Esophagus muscularis mucosa (tissue), 4 donors: ENCODE measurements at regions not wholly inside any gene's neighbourhood (a gene's known extent, or its start where the extent isn't known, plus 50 kb on each side); places are given as distances from the start of the nearest gene placed in this dataset.
A peak's percentile ranks its signal among the peaks of the same experiment; 100 is the strongest.

Experiments used
- DNase-seq: peaks from one replicate; pipeline ENCODE4 v3.0.0-alpha.2; 2017; ENCODE audit errors: extremely low spot score
- H3K27ac ChIP-seq, 4 donors: fragments of 200-600 bp; sonication (generic); replicated peaks in 1 of 4; 1 replicate in 3 of 4; 2 replicates in 1 of 4; pipeline ENCODE4 v1.5.1; 2016 to 2019; ENCODE audit warnings: mild to moderate bottlenecking in 1 of 4
- H3K27me3 ChIP-seq, 4 donors: fragments of 200-600 bp; sonication (generic); one replicate each; pipeline versions ENCODE4 v1.5.1 to v1.6.0; 2016 to 2019
- H3K36me3 ChIP-seq, 4 donors: fragments of 200-600 bp; sonication (generic); one replicate each; pipeline ENCODE4 v1.5.1; 2016 to 2019
- H3K4me1 ChIP-seq, 4 donors: fragments of 200-600 bp; sonication (generic); one replicate each; pipeline ENCODE4 v1.5.1; 2016 to 2019
- H3K4me3 ChIP-seq, 4 donors: fragments of 200-600 bp; sonication (generic); 1 replicate in 2 of 4; 2 replicates in 2 of 4; pipeline ENCODE4 v1.5.1; 2016 to 2019; ENCODE audit warnings: mild to moderate bottlenecking in 4 of 4, moderate library complexity in 1 of 4
- H3K9me3 ChIP-seq, 4 donors: fragments of 200-600 bp; sonication (generic); 1 replicate in 3 of 4; 2 replicates in 1 of 4; pipeline ENCODE4 v1.5.1; 2016 to 2019
- EP300 ChIP-seq: sonication (generic); formaldehyde crosslinking; IDR thresholded peaks from one replicate; pipeline ENCODE4 v1.6.1; 2017; ENCODE audit warnings: antibody characterized with exemption
- POLR2A ChIP-seq: fragments of 450-650 bp; IDR thresholded peaks from one replicate; pipeline ENCODE4 v1.6.1; 2017; ENCODE audit warnings: antibody characterized with exemption, moderate library complexity, mild to moderate bottlenecking, low read depth
- POLR2AphosphoS5 ChIP-seq, 2 donors: sonication (generic); formaldehyde crosslinking; IDR thresholded peaks; one replicate each; pipeline ENCODE4 v1.6.1; 2017; ENCODE audit warnings: antibody characterized with exemption in 2 of 2
- WGBS: methylation state at CpG from one replicate; pipeline ENCODE4 v1.1.5; 2018; 5-methylcytosine and 5-hydroxymethylcytosine counted together
- intact Hi-C: fragments of 100-400 bp; cut with DNase I; formaldehyde crosslinking; loops from one replicate; pipeline ENCODE4 v1.15.1; 2023
- TF ChIP-seq, protein P1 (sequence below), 3 experiments: fragments of 200-600 bp in 2 of 3; fragments of 450-650 bp in 1 of 3; sonication (generic) in 2 of 3; IDR thresholded peaks; one replicate each; pipeline ENCODE4 v1.5.1; 2017 to 2019; ENCODE audit warnings: antibody characterized with exemption in 3 of 3, mild to moderate bottlenecking in 2 of 3, moderate library complexity in 1 of 3

DNA sequence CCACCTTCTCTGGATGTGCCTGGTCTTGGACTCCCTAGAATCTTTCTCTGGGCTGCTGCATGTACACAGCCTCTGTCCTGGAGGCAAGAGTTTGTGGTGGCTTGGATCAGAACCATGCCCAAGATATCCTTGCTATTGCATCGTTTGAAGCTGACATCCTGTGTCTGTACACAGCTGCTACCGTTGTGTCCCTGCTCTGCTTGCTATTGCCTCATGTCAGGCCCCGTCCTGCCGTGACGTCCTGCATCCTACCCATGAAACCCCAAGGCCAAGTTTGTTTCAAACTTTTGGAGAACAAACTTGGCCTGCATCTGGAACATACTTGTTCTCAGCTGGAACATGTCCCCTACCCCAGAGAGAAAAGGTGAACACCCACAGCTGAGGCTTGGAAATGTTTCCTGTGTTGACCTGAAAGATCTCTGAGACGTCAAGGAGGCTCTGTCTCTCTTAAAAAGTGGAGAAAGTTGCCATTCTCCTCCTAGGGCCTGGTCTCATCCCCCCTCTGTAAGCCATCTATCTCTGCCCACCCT, 78.1 kb downstream of the HFE start:
- DNase-seq, result no peak

DNA sequence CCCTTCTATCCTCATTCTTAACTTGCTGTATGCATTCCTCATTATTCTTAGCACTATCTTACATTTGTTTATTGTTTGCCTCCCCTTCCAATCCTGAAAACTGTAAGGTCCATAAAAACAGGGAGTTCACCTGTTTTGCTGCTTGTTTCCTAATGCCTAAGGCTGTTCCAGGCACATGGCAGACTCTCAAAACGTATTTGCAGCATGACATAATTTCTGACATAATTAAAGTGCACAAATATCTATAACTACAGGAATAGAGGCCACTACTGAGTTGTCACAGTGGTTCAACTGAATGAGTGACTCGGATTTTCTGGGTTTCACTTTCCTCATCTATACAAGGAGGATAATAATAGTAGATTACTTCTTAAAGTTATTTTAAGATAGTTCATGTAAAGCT, 83.0 kb downstream of the HFE start:
- TF ChIP-seq POLR2AphosphoS5 (IDR thresholded peaks at IDR 0.05) (no peak), POLR2A (no peak), EP300 (no peak)
- TF ChIP-seq, protein P1, sequence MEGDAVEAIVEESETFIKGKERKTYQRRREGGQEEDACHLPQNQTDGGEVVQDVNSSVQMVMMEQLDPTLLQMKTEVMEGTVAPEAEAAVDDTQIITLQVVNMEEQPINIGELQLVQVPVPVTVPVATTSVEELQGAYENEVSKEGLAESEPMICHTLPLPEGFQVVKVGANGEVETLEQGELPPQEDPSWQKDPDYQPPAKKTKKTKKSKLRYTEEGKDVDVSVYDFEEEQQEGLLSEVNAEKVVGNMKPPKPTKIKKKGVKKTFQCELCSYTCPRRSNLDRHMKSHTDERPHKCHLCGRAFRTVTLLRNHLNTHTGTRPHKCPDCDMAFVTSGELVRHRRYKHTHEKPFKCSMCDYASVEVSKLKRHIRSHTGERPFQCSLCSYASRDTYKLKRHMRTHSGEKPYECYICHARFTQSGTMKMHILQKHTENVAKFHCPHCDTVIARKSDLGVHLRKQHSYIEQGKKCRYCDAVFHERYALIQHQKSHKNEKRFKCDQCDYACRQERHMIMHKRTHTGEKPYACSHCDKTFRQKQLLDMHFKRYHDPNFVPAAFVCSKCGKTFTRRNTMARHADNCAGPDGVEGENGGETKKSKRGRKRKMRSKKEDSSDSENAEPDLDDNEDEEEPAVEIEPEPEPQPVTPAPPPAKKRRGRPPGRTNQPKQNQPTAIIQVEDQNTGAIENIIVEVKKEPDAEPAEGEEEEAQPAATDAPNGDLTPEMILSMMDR (IDR thresholded peaks at IDR 0.05), result no peak
- peak overlapping the region in 2 of 4 donors; percentile 98 for H3K27ac ChIP-seq
- H3K4me1 ChIP-seq, result peaks cover 14 to 23% (median 15%) of the 10 kb centered on the region in 4 donors
- no peak for DNase-seq
- WGBS, result 62% methylated on average over 2 of the region's 2 CpGs
- no peak overlapping the region for H3K4me3 ChIP-seq
- H3K36me3 ChIP-seq, result no peaks in the 10 kb centered on the region
- no peaks in the 10 kb centered on the region for H3K9me3 ChIP-seq
- H3K27me3 ChIP-seq, result no peaks in the 10 kb centered on the region
- intact Hi-C loops, result loop anchor here (5.0 kb wide), 2 partner anchors 43 to 47 kb away; a partner anchor contains a TSS

More for the DNA sequence above, 78.1 kb downstream of the HFE start:
- H3K36me3 ChIP-seq, result peaks cover 0 to 19% (median 9%) of the 10 kb centered on the region in 4 donors
- intact Hi-C loops, result loop anchor here (10.0 kb wide), 1 partner anchor 1919 kb away; the partner anchor contains the start of gene ZNF165
- no peaks in the 10 kb centered on the region for H3K27me3 ChIP-seq
- whole genome bisulfite sequencing, result 68% methylated on average over 6 of the region's 6 CpGs
- H3K4me1 ChIP-seq, result peaks cover 0 to 2% (median under 1%) of the 10 kb centered on the region in 4 donors
- H3K9me3 ChIP-seq, result no peaks in the 10 kb centered on the region
- no peak overlapping the region for H3K27ac ChIP-seq
- TF ChIP-seq POLR2AphosphoS5 (IDR thresholded peaks at IDR 0.05) (no peak), POLR2A (no peak), EP300 (no peak)
- TF ChIP-seq, protein P1 (IDR thresholded peaks at IDR 0.05), result no peak
- no peak overlapping the region for H3K4me3 ChIP-seq

DNA sequence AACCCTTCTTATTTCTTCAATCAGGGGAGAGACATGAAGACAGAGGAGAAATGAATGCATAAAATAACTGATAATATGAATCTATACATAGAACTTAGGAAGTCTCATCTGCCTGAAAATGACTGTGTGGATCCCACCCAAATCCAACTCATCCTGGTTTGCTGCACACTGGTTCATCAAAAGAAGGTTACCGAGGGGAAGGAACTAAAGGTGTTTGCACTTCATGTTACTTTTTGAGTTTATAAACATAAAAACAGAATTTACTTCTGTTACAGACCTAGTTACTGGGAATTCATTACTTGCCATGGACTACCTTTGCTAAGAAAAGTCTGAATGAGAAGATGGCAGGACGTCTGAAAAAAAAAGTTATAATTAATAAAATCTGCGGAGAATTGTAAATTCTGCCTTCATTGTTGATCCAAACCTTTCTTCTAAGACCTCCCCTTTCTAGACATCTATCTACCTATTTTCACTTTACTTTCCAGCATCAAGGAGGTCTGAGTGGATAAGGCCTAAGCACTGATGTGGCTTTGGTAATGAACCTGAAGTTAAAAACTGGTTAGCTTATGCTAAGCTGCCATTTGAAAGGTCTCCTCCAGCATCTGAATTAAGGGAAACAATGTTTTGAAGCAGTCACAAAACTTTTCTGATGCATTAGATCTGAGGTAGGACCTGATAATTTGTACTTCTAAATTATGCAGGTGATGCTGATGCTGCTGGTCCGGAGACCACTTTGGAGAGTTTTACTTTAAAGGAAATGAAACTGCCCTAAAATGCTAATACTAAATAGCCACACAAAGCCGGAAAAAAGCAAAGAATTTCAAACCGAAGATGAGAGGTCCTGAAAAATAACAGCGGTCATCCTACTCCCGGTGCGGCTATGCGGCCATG, 84.0 kb downstream of the HFE start:
- 20% methylated on average over 10 of the region's 10 CpGs for WGBS
- intact Hi-C loops, result loop anchor here (5.0 kb wide), 2 partner anchors 44 to 46 kb away; a partner anchor contains a TSS
- Histone ChIP-seq H3K9me3 (no peaks in the 10 kb centered on the region), H3K27me3 (no peaks in the 10 kb centered on the region), H3K4me3 (peak overlapping the region; percentile 65 to 78 (median 73)), H3K4me1 (peaks cover 15 to 23% (median 18%) of the 10 kb centered on the region in 4 donors), H3K27ac (peak overlapping the region; percentile 94 to 98 (median 98)), H3K36me3 (no peaks in the 10 kb centered on the region)
- TF ChIP-seq EP300 (no peak), POLR2A (no peak), POLR2AphosphoS5 (IDR thresholded peaks at IDR 0.05) (no peak)
- TF ChIP-seq, protein P1 (IDR thresholded peaks at IDR 0.05), result no peak
- no peak for DNase-seq

DNA sequence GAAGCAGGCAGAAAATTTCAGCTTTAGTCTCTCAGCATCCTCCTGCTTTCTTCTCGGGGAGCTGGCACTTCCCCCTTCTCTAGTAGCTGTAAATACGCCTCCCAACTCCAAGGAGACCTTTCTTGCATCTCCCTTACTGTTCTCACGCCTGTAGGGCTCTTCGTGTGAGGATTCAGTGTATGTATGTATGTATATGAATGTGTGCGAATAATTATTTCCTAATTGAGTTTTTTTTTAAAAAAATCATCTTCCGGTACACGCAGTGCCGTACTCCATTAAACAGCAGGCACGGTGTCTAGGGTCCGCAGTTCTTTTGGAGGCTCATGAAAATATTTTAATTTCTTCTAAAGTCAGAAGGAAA, 85.4 kb downstream of the HFE start:
- 5% methylated on average over 10 of the region's 10 CpGs for WGBS
- DNase-seq, result no peak
- intact Hi-C loops, result loop anchor here (5.0 kb wide), 2 partner anchors 45 kb away; a partner anchor contains a TSS
- H3K4me3 ChIP-seq, result peak overlapping the region; percentile 65 to 78 (median 73)
- no peaks in the 10 kb centered on the region for H3K9me3 ChIP-seq
- TF ChIP-seq POLR2AphosphoS5 (IDR thresholded peaks at IDR 0.05) (peak in 1 of 2 donors; percentile 43), EP300 (no peak)
- H3K27me3 ChIP-seq, result no peaks in the 10 kb centered on the region
- H3K4me1 ChIP-seq, result peaks cover 15 to 23% (median 18%) of the 10 kb centered on the region in 4 donors
- no peaks in the 10 kb centered on the region for H3K36me3 ChIP-seq
- peak overlapping the region; percentile 94 to 98 (median 98) for H3K27ac ChIP-seq

DNA sequence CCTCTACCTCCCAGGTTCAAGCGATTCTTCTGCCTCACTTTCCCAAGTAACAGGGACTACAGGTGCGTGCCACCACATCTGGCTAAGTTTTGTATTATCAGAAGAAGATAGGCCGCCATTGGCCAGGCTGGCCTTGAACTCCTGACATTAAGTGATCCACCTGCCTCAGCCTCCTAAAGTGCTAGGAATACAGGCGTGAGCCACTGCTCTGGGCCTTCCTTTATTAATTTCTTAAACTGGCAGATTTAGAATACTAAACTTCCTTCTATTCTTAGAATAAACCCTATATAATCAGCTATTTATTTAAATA, 86.6 kb downstream of the HFE start:
- Histone ChIP-seq H3K4me3 (no peak overlapping the region), H3K27me3 (no peaks in the 10 kb centered on the region), H3K36me3 (no peaks in the 10 kb centered on the region), H3K9me3 (no peaks in the 10 kb centered on the region), H3K4me1 (peaks cover 15 to 23% (median 18%) of the 10 kb centered on the region in 4 donors), H3K27ac (peak overlapping the region in 3 of 4 donors; percentile 94 to 98 (median 98))
- WGBS, result 94% methylated on average over 4 of the region's 4 CpGs
- DNase-seq, result no peak
- intact Hi-C loops, result loop anchor here (5.0 kb wide), 2 partner anchors 44 to 46 kb away; a partner anchor contains a TSS
- TF ChIP-seq EP300 (no peak), POLR2AphosphoS5 (IDR thresholded peaks at IDR 0.05) (no peak), POLR2A (no peak)
- TF ChIP-seq, protein P1 (IDR thresholded peaks at IDR 0.05), result no peak
